GM19397 (cell line): ENCODE measurements at regions not wholly inside any gene's neighbourhood (a gene's known extent, or its start where the extent isn't known, plus 50 kb on each side); places are given as distances from the start of the nearest gene placed in this dataset.
"Not testable (repeated sequence)": the region's sequence is repeated elsewhere in the genome, so short reads cannot be mapped to it uniquely, and the experiment has no call there.

Experiments
- ATAC-seq: cut with Tn5 transposase; IDR thresholded peaks from one replicate; pipeline ENCODE4 v1.9.1; 2021; ENCODE audit warnings: mild to moderate bottlenecking, moderate library complexity; ENCODE audit not compliant: unreplicated experiment

- no peak for ATAC-seq
These were observed 445.2 kb downstream of the SQOR start for GRCh38 chr15:46080016-46080415.

GRCh38 chr15:46088486-46089445 lies 453.9 kb downstream of the SQOR start:
- ATAC-seq, result no peak

GRCh38 chr15:46089467-46089935 lies 454.7 kb downstream of the SQOR start:
- no peak for ATAC-seq

GRCh38 chr15:46091860-46092450 lies 457.1 kb downstream of the SQOR start:
- no peak for ATAC-seq

GRCh38 chr15:46098006-46098405 lies 463.2 kb downstream of the SQOR start:
- ATAC-seq, result not testable (repeated sequence)

- ATAC-seq, result no peak
These were observed 475.9 kb downstream of the SQOR start for GRCh38 chr15:46110755-46111154.

GRCh38 chr15:46111730-46112129 lies 476.9 kb downstream of the SQOR start:
- no peak for ATAC-seq

- ATAC-seq, result no peak
These were observed 482.2 kb downstream of the SQOR start for GRCh38 chr15:46117071-46117470.

- ATAC-seq, result no peak
These were observed 485.9 kb downstream of the SQOR start for GRCh38 chr15:46120713-46121112.

GRCh38 chr15:46121441-46121840 lies 486.6 kb downstream of the SQOR start:
- no peak for ATAC-seq

GRCh38 chr15:46126581-46126980 lies 491.8 kb downstream of the SQOR start:
- no peak for ATAC-seq

- no peak for ATAC-seq
These were observed 492.6 kb downstream of the SQOR start for GRCh38 chr15:46127361-46127874.

GRCh38 chr15:46129145-46129544 lies 494.3 kb downstream of the SQOR start:
- ATAC-seq, result no peak

- no peak for ATAC-seq
These were observed 497.0 kb downstream of the SQOR start for GRCh38 chr15:46131876-46132275.

- ATAC-seq, result no peak
These were observed 502.6 kb downstream of the SQOR start for GRCh38 chr15:46137443-46137842.

GRCh38 chr15:46146002-46146401 lies 511.2 kb downstream of the SQOR start:
- ATAC-seq, result no peak

GRCh38 chr15:46146915-46147314 lies 512.1 kb downstream of the SQOR start:
- ATAC-seq, result no peak

- no peak for ATAC-seq
These were observed 517.0 kb downstream of the SQOR start for GRCh38 chr15:46151786-46152185.

GRCh38 chr15:46166750-46167149 lies 531.9 kb downstream of the SQOR start:
- no peak for ATAC-seq

- ATAC-seq, result no peak
These were observed 535.5 kb downstream of the SQOR start for GRCh38 chr15:46170326-46170725.

- no peak for ATAC-seq
These were observed 539.3 kb downstream of the SQOR start for GRCh38 chr15:46174122-46174521.

GRCh38 chr15:46177219-46177618 lies 542.4 kb downstream of the SQOR start:
- no peak for ATAC-seq
